ENCODE measurements at regions not wholly inside any gene's neighbourhood (a gene's known extent, or its start where the extent isn't known, plus 50 kb on each side); places are given as distances from the start of the nearest gene placed in this dataset.

DNA sequence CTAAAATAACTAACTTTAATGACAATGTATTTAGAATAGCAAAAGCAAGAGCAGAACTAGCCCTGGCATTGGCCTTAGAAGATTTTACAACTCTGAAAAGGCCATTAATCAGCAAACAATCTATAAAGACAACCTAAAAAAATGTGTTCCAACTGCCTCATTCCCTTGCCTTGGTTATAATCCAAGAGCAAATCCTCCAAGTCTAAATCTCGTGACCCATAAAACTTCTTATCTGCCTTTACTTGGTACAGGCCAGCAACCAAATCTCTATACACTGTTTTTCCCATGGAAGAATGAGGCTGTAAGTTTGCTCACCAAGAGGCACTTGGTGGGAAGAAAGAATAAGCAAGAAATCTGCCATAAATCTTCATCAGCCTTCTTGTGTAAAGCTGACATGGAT lies 175.3 kb upstream of the MID1 start:
- no peak for TF ChIP-seq CREB1 (IDR thresholded peaks at IDR 0.05; ENCODE audit: low read depth)
- TF ChIP-seq, protein P1, sequence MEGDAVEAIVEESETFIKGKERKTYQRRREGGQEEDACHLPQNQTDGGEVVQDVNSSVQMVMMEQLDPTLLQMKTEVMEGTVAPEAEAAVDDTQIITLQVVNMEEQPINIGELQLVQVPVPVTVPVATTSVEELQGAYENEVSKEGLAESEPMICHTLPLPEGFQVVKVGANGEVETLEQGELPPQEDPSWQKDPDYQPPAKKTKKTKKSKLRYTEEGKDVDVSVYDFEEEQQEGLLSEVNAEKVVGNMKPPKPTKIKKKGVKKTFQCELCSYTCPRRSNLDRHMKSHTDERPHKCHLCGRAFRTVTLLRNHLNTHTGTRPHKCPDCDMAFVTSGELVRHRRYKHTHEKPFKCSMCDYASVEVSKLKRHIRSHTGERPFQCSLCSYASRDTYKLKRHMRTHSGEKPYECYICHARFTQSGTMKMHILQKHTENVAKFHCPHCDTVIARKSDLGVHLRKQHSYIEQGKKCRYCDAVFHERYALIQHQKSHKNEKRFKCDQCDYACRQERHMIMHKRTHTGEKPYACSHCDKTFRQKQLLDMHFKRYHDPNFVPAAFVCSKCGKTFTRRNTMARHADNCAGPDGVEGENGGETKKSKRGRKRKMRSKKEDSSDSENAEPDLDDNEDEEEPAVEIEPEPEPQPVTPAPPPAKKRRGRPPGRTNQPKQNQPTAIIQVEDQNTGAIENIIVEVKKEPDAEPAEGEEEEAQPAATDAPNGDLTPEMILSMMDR (IDR thresholded peaks at IDR 0.05 in 2 of 3, conservative IDR thresholded peaks at IDR 0.05 in 1 of 3; ENCODE audit: control insufficient read depth in 2 of 3, extremely low read depth in 1 of 3, insufficient read depth in 1 of 3, low read depth in 3 of 3, low read length in 3 of 3) = no peak
- TF ChIP-seq EZH2 (IDR thresholded peaks at IDR 0.05; ENCODE audit: borderline replicate concordance, control insufficient read depth, low read depth, low read length) = no peak
- no peak for TF ChIP-seq POLR2A (IDR thresholded peaks at IDR 0.05; ENCODE audit: low read depth, low read length)
- TF ChIP-seq, protein P2, sequence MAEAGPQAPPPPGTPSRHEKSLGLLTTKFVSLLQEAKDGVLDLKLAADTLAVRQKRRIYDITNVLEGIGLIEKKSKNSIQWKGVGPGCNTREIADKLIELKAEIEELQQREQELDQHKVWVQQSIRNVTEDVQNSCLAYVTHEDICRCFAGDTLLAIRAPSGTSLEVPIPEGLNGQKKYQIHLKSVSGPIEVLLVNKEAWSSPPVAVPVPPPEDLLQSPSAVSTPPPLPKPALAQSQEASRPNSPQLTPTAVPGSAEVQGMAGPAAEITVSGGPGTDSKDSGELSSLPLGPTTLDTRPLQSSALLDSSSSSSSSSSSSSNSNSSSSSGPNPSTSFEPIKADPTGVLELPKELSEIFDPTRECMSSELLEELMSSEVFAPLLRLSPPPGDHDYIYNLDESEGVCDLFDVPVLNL (IDR thresholded peaks at IDR 0.05; ENCODE audit: low read depth, low read length) = no peak
